Smooth muscle cell (in vitro differentiated cells): ENCODE measurements at regions not wholly inside any gene's neighbourhood (a gene's known extent, or its start where the extent isn't known, plus 50 kb on each side); places are given as distances from the start of the nearest gene placed in this dataset.

ENCODE experiments used
- DNase-seq: peaks from one replicate; lab custom pipeline; 2025; ENCODE audit not compliant: unreplicated experiment; lab: John Stamatoyannopoulos, UW
- H2AFZ ChIP-seq: fragments of 200-600 bp; sonication (generic); 2 replicates; pipeline ENCODE4 v1.6.0; 2016; ENCODE audit warnings: antibody characterized with exemption, low read depth, mild to moderate bottlenecking
- H3F3A ChIP-seq: fragments of 200-600 bp; sonication (generic); 2 replicates; pipeline ENCODE4 v1.6.0; 2017; ENCODE audit warnings: antibody characterized with exemption, low read depth
- H3K27ac ChIP-seq: fragments of 200-600 bp; sonication (generic); 2 replicates; pipeline ENCODE4 v1.5.1; 2016; ENCODE audit warnings: low read depth, mild to moderate bottlenecking
- H3K27me3 ChIP-seq: fragments of 200-600 bp; sonication (generic); 2 replicates; pipeline ENCODE4 v1.6.1; 2016; ENCODE audit warnings: low read depth, mild to moderate bottlenecking
- H3K36me3 ChIP-seq: fragments of 200-600 bp; sonication (generic); 2 replicates; pipeline ENCODE4 v1.5.1; 2016; ENCODE audit warnings: low read depth
- H3K4me1 ChIP-seq: fragments of 200-600 bp; sonication (generic); 2 replicates; pipeline ENCODE4 v1.5.1; 2016; ENCODE audit warnings: low read depth
- H3K4me2 ChIP-seq: fragments of 200-600 bp; sonication (generic); 2 replicates; pipeline ENCODE4 v1.6.0; 2016; ENCODE audit warnings: mild to moderate bottlenecking
- H3K4me3 ChIP-seq: fragments of 200-600 bp; sonication (generic); 2 replicates; pipeline ENCODE4 v1.5.1; 2016; ENCODE audit warnings: mild to moderate bottlenecking
- H3K79me2 ChIP-seq: fragments of 200-600 bp; sonication (generic); 2 replicates; pipeline ENCODE4 v1.6.0; 2016; ENCODE audit warnings: low read depth, mild to moderate bottlenecking
- H3K9ac ChIP-seq: fragments of 200-600 bp; sonication (generic); 2 replicates; pipeline ENCODE4 v1.6.0; 2016; ENCODE audit warnings: low read depth
- H3K9me3 ChIP-seq: fragments of 200-600 bp; sonication (generic); replicated peaks from 2 replicates; pipeline ENCODE4 v1.5.1; 2016; ENCODE audit warnings: low read depth
- H4K20me1 ChIP-seq: fragments of 200-600 bp; sonication (generic); 2 replicates; pipeline ENCODE4 v1.6.0; 2016; ENCODE audit warnings: low read depth
- WGBS: methylation state at CpG from one replicate; pipeline ENCODE4 v1.1.7; 2016; ENCODE audit warnings: low lambda C conversion rate; 5-methylcytosine and 5-hydroxymethylcytosine counted together
- TF ChIP-seq, protein P1 (sequence below): fragments of 200-600 bp; sonication (generic); IDR thresholded peaks from 2 replicates; pipeline ENCODE4 v1.5.1; 2017; ENCODE audit warnings: borderline replicate concordance, mild to moderate bottlenecking, antibody characterized with exemption; ENCODE audit not compliant: insufficient read depth, poor library complexity, severe bottlenecking

DNA sequence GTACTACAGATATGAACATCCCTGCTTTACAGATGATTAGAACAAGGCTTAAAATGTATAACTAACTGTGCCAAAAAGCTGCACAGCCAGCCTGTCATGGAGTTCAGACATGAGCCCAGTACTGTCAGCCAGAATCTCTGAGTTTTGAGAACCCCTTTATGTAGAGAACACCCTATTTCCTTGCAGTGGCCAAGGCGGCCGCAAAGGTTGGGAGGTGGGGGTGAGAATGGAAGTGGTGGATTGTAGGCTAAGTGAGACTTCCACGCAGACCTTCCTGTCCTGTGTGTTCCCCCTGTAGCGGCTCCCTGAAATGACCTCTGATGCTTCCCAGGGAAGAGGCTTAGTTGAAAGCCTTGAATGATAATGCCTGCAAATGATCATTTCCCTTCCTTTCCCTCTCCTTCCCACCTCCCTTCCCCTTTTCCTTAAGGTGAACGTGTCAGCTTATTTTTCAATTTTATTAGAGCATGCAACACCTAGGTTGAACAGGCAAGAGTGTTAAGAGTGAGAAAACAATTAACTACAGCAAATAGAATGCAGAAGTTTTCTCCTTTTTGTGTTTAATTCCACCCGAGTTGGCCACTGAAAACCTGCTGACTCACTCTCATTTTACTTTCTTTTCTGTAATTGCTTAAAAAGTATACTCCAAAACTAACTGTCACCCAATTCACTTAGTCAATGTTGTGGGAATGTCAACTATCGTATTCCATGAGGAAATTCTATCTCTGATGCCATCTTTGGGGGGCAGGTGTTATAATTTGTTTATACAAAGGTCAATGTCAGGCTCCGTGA lies 167.0 kb upstream of the EDNRB start:
- 67% methylated on average over 8 of the region's 8 CpGs for WGBS
- Histone ChIP-seq H2AFZ (peak overlapping the region; percentile 11), H4K20me1 (no peaks in the 10 kb centered on the region), H3K36me3 (peaks cover 5% of the 10 kb centered on the region), H3K9ac (no peak overlapping the region), H3K4me2 (no peak overlapping the region), H3K9me3 (no peaks in the 10 kb centered on the region), H3F3A (no peaks in the 10 kb centered on the region), H3K4me3 (no peak overlapping the region), H3K4me1 (no peaks in the 10 kb centered on the region), H3K27me3 (no peaks in the 10 kb centered on the region), H3K27ac (no peak overlapping the region), H3K79me2 (no peaks in the 10 kb centered on the region)
- DNase-seq: no peak
- TF ChIP-seq, protein P1, sequence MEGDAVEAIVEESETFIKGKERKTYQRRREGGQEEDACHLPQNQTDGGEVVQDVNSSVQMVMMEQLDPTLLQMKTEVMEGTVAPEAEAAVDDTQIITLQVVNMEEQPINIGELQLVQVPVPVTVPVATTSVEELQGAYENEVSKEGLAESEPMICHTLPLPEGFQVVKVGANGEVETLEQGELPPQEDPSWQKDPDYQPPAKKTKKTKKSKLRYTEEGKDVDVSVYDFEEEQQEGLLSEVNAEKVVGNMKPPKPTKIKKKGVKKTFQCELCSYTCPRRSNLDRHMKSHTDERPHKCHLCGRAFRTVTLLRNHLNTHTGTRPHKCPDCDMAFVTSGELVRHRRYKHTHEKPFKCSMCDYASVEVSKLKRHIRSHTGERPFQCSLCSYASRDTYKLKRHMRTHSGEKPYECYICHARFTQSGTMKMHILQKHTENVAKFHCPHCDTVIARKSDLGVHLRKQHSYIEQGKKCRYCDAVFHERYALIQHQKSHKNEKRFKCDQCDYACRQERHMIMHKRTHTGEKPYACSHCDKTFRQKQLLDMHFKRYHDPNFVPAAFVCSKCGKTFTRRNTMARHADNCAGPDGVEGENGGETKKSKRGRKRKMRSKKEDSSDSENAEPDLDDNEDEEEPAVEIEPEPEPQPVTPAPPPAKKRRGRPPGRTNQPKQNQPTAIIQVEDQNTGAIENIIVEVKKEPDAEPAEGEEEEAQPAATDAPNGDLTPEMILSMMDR: no peak

DNA sequence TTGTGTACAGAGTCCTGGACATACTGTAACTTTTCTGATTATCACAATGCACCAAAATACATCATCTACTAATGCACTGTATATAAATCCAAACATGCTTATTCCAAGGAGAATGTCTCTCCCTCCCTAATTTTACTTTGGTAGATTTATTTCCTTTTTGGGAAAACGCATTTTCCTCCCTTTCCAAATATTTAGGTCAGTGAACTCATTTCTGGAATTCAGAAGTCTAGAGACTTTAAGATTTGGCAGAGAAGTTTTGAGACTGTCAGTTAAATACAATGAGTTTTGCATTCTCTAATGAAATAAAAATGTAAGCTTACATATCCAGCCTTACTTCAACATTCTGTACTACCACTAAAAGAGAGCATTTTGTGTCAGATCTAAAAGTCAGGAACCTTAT lies 165.8 kb upstream of the EDNRB start:
- no peaks in the 10 kb centered on the region for H3F3A ChIP-seq
- WGBS: 91% methylated on average over 1 of the region's 1 CpG
- H3K9me3 ChIP-seq: no peaks in the 10 kb centered on the region
- H3K9ac ChIP-seq: no peak overlapping the region
- H2AFZ ChIP-seq: no peak overlapping the region
- no peak for DNase-seq
- TF ChIP-seq, protein P1: no peak
- H3K27me3 ChIP-seq: no peaks in the 10 kb centered on the region
- H3K4me1 ChIP-seq: no peaks in the 10 kb centered on the region
- H4K20me1 ChIP-seq: no peaks in the 10 kb centered on the region
- no peak overlapping the region for H3K4me2 ChIP-seq
- H3K27ac ChIP-seq: no peak overlapping the region
- no peak overlapping the region for H3K4me3 ChIP-seq
- peaks cover 5% of the 10 kb centered on the region for H3K36me3 ChIP-seq
- H3K79me2 ChIP-seq: no peaks in the 10 kb centered on the region

DNA sequence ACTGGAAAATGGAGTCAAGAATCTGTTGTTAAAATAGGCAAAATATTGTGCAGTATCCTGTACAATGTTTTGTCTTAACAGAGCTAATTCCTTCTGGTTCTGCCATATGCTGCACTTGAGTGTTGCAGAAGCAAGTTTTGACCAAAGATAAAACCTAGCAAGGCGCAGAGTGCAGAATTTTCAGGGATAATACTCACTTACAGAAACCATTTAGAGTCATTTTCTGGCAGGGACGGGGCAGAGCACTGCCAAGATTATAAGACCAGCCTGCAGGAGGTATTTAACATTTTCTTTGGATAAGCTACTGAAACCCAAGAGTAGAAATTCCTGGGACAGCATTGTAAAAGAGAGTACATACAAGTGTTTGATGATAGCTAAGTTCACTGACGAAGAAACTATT lies 159.5 kb upstream of the EDNRB start:
- TF ChIP-seq, protein P1: no peak
- H3K4me3 ChIP-seq: no peak overlapping the region
- no peak overlapping the region for H2AFZ ChIP-seq

DNA sequence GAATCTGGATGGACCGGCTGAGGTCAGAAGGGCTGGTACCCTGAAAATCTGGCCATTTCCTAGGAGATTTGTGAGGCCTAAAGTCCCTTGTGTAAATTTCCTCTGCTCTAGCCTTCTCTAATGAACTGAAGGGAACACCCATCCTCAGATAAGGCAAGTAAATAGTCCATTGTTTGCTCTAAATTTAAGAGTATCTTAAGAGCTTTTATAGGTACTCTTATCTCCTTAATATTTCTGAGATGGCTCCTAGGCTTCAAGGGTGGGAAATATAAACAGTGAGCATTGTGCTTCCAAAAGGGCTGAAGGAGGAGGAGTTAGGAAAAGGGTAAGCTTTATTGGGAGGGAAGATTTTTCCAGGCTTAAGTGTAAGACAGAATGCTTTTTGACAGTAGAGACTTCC lies 148.7 kb upstream of the EDNRB start:
- Histone ChIP-seq H2AFZ (no peak overlapping the region), H3K4me3 (no peak overlapping the region), H3K9ac (no peak overlapping the region), H3F3A (no peaks in the 10 kb centered on the region), H3K27ac (no peak overlapping the region), H3K79me2 (no peaks in the 10 kb centered on the region), H3K36me3 (no peaks in the 10 kb centered on the region), H3K4me1 (no peaks in the 10 kb centered on the region), H3K27me3 (no peaks in the 10 kb centered on the region), H3K9me3 (no peaks in the 10 kb centered on the region), H3K4me2 (no peak overlapping the region), H4K20me1 (no peaks in the 10 kb centered on the region)
- DNase-seq: no peak
- TF ChIP-seq, protein P1: no peak
- 39% methylated on average over 1 of the region's 1 CpG for WGBS

More for the DNA sequence above, 159.5 kb upstream of the EDNRB start:
- H3K4me2 ChIP-seq: no peak overlapping the region
- H3K9me3 ChIP-seq: no peaks in the 10 kb centered on the region
- DNase-seq: no peak
- no peaks in the 10 kb centered on the region for H3K79me2 ChIP-seq
- H3K4me1 ChIP-seq: no peaks in the 10 kb centered on the region
- H3K27ac ChIP-seq: no peak overlapping the region
- H3K36me3 ChIP-seq: peaks cover 5% of the 10 kb centered on the region
- H3F3A ChIP-seq: no peaks in the 10 kb centered on the region
- WGBS: 91% methylated on average over 3 of the region's 3 CpGs
- H4K20me1 ChIP-seq: no peaks in the 10 kb centered on the region
- no peaks in the 10 kb centered on the region for H3K27me3 ChIP-seq
- no peak overlapping the region for H3K9ac ChIP-seq
